Heart right ventricle (tissue), 16 donors: ENCODE measurements at regions not wholly inside any gene's neighbourhood (a gene's known extent, or its start where the extent isn't known, plus 50 kb on each side); places are given as distances from the start of the nearest gene placed in this dataset.

Experiments
- ATAC-seq, 8 donors: fragments of 200-7000 bp; cut with Tn5 transposase; one replicate each; pipeline ENCODE4 v1.9.1; 2020; ENCODE audit warnings: mild to moderate bottlenecking in 8 of 8, moderate library complexity in 8 of 8, moderate number of reproducible peaks in 1 of 8
- DNase-seq, 2 donors: peaks; one replicate each; pipeline ENCODE4 v3.0.0-alpha.2; 2020
- H3K27ac ChIP-seq, 10 donors: fragments of 200-600 bp; sonication (generic) in 2 of 10; one replicate each; pipeline versions ENCODE4 v1.5.0 to v1.8.0; 2020 to 2022; ENCODE audit warnings: mild to moderate bottlenecking in 3 of 10
- H3K27me3 ChIP-seq, 7 donors: fragments of 200-600 bp; one replicate each; pipeline ENCODE4 v1.8.0; 2021 to 2022; ENCODE audit warnings: mild to moderate bottlenecking in 2 of 7
- H3K36me3 ChIP-seq, 9 donors: fragments of 200-600 bp; sonication (generic) in 1 of 9; one replicate each; pipeline versions ENCODE4 v1.5.0 to v1.8.0; 2020 to 2022; ENCODE audit warnings: mild to moderate bottlenecking in 2 of 9
- H3K4me1 ChIP-seq, 9 donors: fragments of 200-600 bp; sonication (generic) in 1 of 9; one replicate each; pipeline versions ENCODE4 v1.5.0 to v1.8.0; 2020 to 2022; ENCODE audit warnings: mild to moderate bottlenecking in 4 of 9
- H3K4me3 ChIP-seq, 10 donors: fragments of 200-600 bp; sonication (generic) in 2 of 10; one replicate each; pipeline versions ENCODE4 v1.5.0 to v1.8.0; 2020 to 2022; ENCODE audit warnings: mild to moderate bottlenecking in 7 of 10, moderate library complexity in 2 of 10
- H3K9me3 ChIP-seq, 11 donors: fragments of 200-600 bp in 10 of 11; sonication (generic) in 2 of 11; one replicate each; pipeline versions ENCODE4 v1.5.0 to v1.8.0; 2013 to 2022; ENCODE audit warnings: mild to moderate bottlenecking in 2 of 11, control low read depth in 1 of 11, moderate library complexity in 1 of 11
- WGBS, 2 donors: extraction: QIAGEN DNeasy Blood & Tissue Kit; methylation state at CpG; one replicate each; pipeline ENCODE4 v1.1.7; 2013; ENCODE audit warnings: inconsistent platforms in 1 of 2; 5-methylcytosine and 5-hydroxymethylcytosine counted together
- intact Hi-C, 10 donors: fragments of 100-400 bp; cut with DNase I; formaldehyde crosslinking; loops; one replicate each; pipeline versions ENCODE4 v1.11.1 to v1.14.2; 2022
- TF ChIP-seq, protein P1 (sequence below), 9 donors: fragments of 200-600 bp; sonication (generic) in 2 of 9; IDR thresholded peaks; one replicate each; pipeline versions ENCODE4 v1.5.0 to v1.8.0; 2021 to 2022; ENCODE audit warnings: antibody characterized with exemption in 9 of 9, mild to moderate bottlenecking in 5 of 9, moderate library complexity in 1 of 9
- donor health status: Arrhythmogenic right ventricular cardiomyopathy.
- donor health status: ischemic (EF 13 %, LVEDD 7.1; RV severe dilation, severe dysfunction).
- donor health status: healthy with polysubstance abuse.
- donor health status: DM: no; HTN: yes; CAD: no.
- donor health status: DM: no; HTN: no; CAD: no.
- donor health status: ischemic (EF 25% LVEDD 6.9; RV normal size, moderate dysfunction).
- donor health status: ischemic (EF 25% LVEDD 5.7; RV mildly dilated, moderate dysfunction).
- donor health status: healthy.
- donor health status: DM: yes; HTN: yes; CAD: no.
- donor health status: Ischemic cardiomyopathy.
- donor health status: ischemic (EF 35%, LVEDD 5.7; RV mildly dilated, moderate dysfunction).
- donor health status: nonischemic (EF 11% LVEDD 7.7; RV severe dilation, severe dysfunction).
- donor health status: DM: yes; HTN: yes; CAD: no.
- donor health status: PGD.
- donor health status: ischemic (EF 29% LVEDD 5.4; RV normal size, mild dysfunction).
- donor health status: nonischemic (EF 23%, LVEDD 6.1; RV moderate dilation, normal function).

GRCh38 chr5:2024986-2025721 is 142.4 kb upstream of the IRX4 start:
- DNase-seq (no peak), ATAC-seq (no peak)
- H3K27ac ChIP-seq = no peak overlapping the region
- TF ChIP-seq, protein P1, sequence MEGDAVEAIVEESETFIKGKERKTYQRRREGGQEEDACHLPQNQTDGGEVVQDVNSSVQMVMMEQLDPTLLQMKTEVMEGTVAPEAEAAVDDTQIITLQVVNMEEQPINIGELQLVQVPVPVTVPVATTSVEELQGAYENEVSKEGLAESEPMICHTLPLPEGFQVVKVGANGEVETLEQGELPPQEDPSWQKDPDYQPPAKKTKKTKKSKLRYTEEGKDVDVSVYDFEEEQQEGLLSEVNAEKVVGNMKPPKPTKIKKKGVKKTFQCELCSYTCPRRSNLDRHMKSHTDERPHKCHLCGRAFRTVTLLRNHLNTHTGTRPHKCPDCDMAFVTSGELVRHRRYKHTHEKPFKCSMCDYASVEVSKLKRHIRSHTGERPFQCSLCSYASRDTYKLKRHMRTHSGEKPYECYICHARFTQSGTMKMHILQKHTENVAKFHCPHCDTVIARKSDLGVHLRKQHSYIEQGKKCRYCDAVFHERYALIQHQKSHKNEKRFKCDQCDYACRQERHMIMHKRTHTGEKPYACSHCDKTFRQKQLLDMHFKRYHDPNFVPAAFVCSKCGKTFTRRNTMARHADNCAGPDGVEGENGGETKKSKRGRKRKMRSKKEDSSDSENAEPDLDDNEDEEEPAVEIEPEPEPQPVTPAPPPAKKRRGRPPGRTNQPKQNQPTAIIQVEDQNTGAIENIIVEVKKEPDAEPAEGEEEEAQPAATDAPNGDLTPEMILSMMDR (IDR thresholded peaks at IDR 0.05) = no peak
- intact Hi-C loops = no loop called here
- WGBS, 2 donors = 75 to 79% methylated on average over 13 of the region's 13 CpGs
- H3K9me3 ChIP-seq = peaks cover 0 to 10% (median 0%) of the 10 kb centered on the region in 11 donors
- H3K4me3 ChIP-seq = no peak overlapping the region
- H3K27me3 ChIP-seq = peaks cover 0 to 7% (median 0%) of the 10 kb centered on the region in 7 donors
- H3K4me1 ChIP-seq = no peaks in the 10 kb centered on the region
- H3K36me3 ChIP-seq = no peaks in the 10 kb centered on the region

GRCh38 chr5:2023196-2023595 is 140.5 kb upstream of the IRX4 start:
- H3K9me3 ChIP-seq = peaks cover 0 to 7% (median 0%) of the 10 kb centered on the region in 11 donors
- intact Hi-C loops = no loop called here
- TF ChIP-seq, protein P1 (IDR thresholded peaks at IDR 0.05) = no peak
- H3K27me3 ChIP-seq = peaks cover 0 to 7% (median 0%) of the 10 kb centered on the region in 7 donors
- WGBS, 2 donors = 56 to 73% methylated on average over 3 of the region's 3 CpGs
- H3K4me1 ChIP-seq = no peaks in the 10 kb centered on the region
- no peak overlapping the region for H3K4me3 ChIP-seq
- ATAC-seq (no peak), DNase-seq (no peak)
- H3K27ac ChIP-seq = no peak overlapping the region
- no peaks in the 10 kb centered on the region for H3K36me3 ChIP-seq

- Histone ChIP-seq H3K36me3 (no peaks in the 10 kb centered on the region), H3K9me3 (peaks cover 0 to 4% (median 0%) of the 10 kb centered on the region in 11 donors), H3K4me3 (no peak overlapping the region), H3K4me1 (no peaks in the 10 kb centered on the region), H3K27me3 (peaks cover 0 to 7% (median 0%) of the 10 kb centered on the region in 7 donors), H3K27ac (no peak overlapping the region)
- intact Hi-C loops = no loop called here
- DNase-seq (no peak), ATAC-seq (no peak)
- WGBS, 2 donors = 83 to 86% methylated on average over 5 of the region's 5 CpGs
- TF ChIP-seq, protein P1 (IDR thresholded peaks at IDR 0.05) = no peak
Measured at GRCh38 chr5:2022436-2022835, 139.7 kb upstream of the IRX4 start.

- intact Hi-C loops = no loop called here
- no peaks in the 10 kb centered on the region for H3K36me3 ChIP-seq
- no peak overlapping the region for H3K27ac ChIP-seq
- H3K4me3 ChIP-seq = no peak overlapping the region
- ATAC-seq = no peak
- no peaks in the 10 kb centered on the region for H3K4me1 ChIP-seq
- TF ChIP-seq, protein P1 (IDR thresholded peaks at IDR 0.05) = no peak
- no peak for DNase-seq
- 77 to 88% methylated on average over 14 of the region's 14 CpGs for WGBS, 2 donors
- peaks cover 0 to 7% (median 0%) of the 10 kb centered on the region in 7 donors for H3K27me3 ChIP-seq
- H3K9me3 ChIP-seq = peaks cover 0 to 4% (median 0%) of the 10 kb centered on the region in 11 donors
Measured at GRCh38 chr5:2021484-2022176, 138.9 kb upstream of the IRX4 start.
